Iris pigment epithelial cell (primary cell): ENCODE measurements at regions not wholly inside any gene's neighbourhood (a gene's known extent, or its start where the extent isn't known, plus 50 kb on each side); places are given as distances from the start of the nearest gene placed in this dataset.
A peak's percentile ranks its signal among the peaks of the same experiment; 100 is the strongest.
"Not testable (repeated sequence)": the region's sequence is repeated elsewhere in the genome, so short reads cannot be mapped to it uniquely, and the experiment has no call there.

Experiments
- DNase-seq: peaks from one replicate; pipeline ENCODE4 v3.0.0-alpha.2; 2011; ENCODE audit warnings: low read depth

DNA sequence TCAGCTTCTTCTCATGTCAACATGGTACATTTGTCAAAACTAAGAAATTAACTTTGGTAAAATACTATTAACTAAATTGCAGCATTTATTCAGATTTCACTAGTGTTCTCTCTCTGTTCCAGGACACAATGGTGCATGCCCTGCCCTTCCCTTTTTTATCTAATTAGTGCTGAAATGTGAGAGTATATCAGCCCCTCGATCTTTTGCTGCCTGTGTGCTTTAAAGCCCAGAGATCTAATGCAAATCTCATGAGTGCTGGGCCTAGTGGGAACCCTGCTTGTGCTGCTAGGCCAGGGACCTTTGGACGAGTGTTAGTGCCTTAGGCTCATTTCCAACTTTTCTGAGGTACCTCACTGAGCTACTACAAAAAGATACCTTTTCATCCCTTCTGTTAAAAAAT is 221.1 kb upstream of the EDNRB start:
- DNase-seq: no peak

DNA sequence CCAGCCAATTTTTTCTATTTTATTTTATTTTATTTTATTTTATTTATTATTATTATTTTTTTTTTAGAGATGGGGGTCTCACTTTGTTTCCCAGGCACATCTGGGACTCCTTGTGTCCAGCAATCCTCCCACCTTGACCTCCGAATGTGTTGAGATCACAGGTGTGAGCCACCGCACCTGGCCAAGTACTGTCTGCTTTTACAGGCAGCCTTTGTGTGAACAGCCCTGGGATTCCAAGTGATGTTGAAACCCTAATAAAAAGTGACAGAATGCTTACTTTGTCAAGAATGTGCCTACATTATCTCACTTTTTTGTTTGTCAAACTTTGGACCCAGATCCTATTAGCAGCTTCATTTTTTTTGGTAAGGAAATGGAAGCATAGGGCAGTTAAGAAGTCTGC is 220.1 kb upstream of the EDNRB start:
- DNase-seq: no peak

DNA sequence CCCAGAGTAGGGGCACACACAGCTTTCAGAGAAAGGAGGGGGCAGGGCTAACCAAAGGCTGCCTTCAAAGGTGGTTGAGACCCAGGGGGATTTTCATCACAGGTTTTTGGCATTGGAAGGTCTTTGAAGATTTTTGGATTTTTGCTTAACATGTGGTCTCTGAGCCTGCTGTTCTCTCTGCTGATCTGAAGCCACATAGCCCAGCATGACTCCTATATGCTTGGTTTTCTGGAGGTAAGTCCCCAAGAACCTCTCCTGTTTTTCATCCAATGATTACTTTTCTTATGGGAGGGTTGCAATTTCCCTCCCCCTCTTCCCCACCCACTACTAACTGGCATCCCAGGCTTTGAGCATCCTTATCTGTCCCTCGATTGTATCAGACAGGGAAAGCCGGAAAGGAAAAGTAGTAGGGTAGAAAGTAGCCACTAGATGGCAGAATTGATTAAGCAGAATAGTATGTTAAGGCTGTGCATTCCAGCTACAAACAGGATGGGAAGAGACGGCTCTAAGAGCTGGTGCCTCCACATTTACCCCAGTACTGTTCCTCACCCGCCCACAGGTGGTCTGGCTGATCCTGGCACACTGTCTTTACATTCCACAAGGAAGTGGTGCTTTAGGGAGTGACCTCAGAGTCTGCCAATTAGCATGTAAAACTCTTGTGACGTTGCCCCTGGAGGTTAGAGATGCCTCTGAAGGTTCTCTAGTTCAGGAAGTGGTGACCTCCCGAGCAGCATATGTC is 218.9 kb upstream of the EDNRB start:
- peak; percentile 62 for DNase-seq

DNA sequence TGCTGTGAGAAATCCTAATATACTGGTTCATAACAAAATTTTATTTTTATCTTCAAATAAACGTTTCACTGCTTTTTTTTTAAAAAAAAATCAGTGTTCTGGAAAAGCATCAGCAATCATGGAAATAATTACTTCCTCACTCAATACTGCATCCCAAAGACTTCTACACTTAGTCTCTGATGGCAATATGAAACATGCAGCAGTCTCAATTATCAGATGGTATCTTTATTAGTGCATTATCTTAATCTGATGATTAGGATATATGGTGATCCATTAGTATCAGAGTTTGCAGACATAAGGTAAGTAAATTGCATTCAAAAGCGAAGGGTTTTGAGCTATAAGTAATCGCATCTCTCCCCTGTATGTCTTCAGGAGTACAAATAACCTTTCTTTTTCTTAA is 218.3 kb upstream of the EDNRB start:
- DNase-seq: no peak

DNA sequence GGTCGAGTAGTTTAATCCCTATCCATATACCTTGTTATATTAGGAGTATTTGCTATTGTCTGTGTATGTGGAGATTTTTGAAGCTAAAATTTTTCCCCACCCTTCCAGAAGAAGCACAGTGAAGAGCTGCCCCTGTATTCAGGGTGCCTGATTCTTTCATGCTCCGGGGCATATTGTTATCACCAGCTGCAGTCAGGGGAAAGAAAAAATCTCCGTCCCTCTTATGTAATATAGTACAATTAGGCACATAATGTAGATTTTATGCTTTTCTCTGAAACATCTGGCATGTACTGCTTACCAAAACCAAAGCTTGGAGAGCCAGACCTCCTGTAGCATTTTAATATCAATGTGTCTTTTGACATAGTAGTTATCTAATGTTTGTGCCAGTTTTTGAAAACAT is 214.9 kb upstream of the EDNRB start:
- no peak for DNase-seq

DNA sequence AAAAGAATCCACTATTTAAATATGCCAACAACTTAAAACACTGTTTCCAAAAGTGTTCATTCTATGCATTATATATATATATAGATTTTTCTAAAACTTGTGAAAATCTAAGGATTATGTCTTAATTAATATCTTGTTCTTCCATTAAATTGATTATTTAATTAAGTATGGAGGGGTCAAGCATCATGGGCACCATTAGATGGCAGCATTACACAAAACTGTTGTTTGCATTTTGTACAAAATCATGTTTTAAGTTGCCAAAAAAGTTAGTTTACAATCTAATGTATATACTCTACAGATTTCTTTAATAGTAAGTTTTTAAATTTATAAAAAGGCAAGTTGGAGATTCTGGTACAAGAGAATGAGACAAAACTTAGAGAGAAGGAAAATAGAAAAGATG is 213.2 kb upstream of the EDNRB start:
- peak; percentile 9 for DNase-seq

DNA sequence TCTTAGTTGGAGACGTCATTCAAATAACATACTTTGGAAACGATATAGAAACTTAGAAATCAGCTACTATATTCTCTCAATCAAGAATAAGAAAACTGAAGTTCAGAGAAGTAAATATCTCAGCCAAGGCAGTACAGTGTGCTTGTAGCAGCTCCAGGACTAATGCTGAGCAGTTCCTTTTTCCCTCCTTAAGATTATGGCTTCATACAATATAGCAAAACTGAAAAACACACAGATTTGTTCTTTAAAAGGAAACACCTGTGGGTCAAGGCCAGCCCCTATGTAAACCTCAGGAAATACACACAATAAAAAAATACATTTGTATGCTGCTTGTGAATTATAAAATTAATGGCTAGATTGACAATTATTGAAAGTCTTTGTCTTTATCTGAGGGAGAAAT is 212.7 kb upstream of the EDNRB start:
- DNase-seq: no peak

DNA sequence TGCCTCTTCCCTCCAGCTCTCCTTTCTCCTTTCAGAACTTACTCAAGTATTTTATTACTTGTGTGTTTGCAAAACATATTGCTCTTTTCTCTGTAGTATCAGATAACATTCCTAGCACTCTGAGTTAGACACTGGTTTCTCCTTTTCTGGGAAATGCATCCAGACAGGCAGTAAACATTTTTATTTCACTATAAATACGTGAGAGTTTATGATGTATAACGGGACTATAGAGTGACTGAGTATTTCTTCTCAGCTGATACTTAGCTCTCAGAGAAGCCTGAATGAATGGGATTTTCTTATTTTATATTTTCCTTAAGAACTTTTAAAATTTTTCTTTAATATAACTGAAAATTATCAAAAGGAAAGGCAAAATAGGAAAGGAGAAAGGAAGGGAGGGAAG is 211.2 kb upstream of the EDNRB start:
- no peak for DNase-seq

DNA sequence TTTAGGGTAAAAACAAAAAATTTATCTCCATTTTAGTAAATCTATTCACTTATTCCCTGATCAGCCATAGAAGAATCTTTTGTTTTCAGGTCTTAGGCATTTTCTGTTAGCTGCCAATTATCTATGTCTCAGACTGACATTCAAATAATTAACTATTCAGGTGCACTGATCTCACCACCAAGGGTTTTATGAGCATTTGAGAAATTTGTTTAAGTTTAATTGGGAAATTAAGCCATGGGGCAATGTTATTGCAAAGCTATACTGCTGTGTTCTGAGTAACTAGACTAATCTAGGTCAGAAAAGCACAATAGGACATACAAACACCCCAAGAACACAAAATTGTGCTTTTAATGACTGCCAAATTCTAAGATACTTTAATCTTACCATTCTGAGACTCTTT is 210.7 kb upstream of the EDNRB start:
- DNase-seq: no peak

DNA sequence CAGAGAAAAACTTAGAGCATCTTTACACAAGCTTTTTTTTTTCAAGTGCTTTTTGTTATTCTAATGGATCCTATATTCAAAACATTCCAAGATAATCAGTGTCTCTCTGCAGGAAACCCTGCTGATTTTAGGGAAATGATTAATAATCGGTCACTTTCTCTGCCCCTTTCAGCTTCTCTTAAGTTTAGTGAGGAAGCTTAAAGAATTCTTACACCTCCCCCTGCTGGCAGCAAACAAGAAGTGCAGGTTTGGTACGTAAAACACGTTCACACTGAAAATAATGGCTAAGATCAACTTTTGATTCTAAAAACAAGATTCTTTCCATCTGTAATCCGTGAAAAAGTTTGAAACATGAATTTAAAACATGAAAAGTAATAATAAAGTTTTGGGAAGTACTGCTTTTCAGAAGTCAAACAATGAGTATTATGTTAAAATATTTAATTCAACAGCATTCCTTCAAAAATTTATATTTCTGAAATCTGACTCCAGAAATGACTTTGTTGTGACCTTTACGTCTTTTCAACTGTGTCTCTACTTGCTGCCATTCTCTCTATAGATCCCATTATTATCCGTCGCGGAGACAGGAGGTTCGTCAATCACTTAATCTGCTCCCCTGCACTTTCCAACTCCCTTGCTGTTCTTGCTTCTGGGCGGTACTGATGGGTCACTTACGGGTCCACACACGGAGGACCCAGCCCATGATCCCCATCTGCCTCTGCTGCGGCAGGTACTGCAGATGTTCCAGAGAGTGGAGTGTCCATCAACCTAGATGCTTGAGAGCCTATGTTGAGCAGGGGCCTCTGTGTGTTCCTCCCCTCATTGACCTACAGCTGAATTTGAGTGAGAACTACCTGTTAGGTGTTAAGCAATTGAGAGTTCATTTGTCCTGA is 203.1 kb upstream of the EDNRB start:
- DNase-seq: peak; percentile 64

DNA sequence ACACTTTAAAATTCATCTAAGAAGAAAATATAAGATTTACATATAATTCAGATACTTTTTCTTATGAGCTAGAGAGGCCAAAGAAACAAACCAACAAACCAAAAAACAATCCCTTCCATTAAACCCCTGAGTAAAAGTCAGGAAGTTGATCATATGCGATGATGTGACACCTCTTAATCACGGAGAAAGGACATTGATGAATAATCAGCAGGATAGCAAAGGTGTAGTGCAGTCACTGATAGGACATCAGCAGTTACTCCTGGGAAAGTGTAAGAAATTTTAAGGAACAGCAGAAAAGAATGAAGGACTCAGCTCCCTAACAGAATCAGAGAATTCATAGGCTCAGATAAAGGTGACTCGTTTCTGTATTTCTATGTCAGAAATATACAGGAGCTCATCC is 202.4 kb upstream of the EDNRB start:
- DNase-seq: no peak

DNA sequence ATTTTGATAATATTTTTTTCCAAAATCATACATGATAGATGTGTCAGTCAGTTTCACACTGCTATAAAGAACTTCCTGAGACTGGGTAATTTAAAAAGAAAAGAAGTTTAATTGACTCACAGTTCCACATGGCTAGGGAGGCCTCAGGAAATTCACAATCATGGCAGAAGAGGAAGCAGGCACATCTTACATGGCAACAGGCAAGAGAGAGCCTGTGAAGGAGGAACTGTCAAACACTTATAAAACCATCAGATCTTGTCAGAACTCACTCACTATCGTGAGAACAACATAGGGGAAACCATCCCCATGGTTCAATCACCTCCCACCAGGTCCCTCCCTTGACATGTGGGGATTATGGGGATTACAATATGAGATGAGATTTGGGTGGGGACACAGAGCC is 201.5 kb upstream of the EDNRB start:
- DNase-seq: not testable (repeated sequence)

DNA sequence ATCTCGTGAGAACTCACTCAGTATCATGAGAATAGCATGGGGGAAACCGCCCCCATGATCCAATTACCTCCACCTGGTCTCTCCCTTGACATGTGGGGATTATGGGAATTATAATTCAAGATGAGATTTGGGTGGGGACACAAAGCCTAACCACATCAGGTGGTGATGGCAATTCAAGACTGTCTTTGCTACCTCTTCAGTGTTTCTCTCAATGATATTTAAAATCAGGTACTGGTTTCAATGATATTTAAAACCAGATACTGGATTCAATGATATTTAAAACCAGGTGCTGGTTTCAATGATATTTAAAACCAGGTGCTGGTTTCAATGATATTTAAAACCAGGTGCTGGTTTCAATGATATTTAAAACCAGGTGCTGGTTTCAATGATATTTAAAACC is 198.4 kb upstream of the EDNRB start:
- not testable (repeated sequence) for DNase-seq

DNA sequence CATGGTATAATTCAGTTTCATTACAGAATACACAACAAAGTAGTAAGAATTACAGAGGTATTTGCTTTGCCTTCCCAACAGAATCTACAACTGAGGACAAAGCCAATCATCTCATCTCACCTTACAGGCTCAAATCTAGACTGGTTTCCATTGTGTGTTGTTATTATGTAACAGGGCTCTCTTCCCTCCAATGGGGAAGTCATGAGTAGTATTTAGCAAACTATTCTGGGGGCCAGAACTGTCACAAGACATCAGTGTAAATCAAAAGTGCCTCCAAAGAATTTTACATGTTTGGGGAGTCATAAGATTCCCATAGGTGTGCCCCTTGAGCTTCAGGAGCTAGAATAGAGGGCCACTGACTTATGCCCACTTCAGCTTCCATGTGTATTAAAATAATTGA is 187.0 kb upstream of the EDNRB start:
- no peak for DNase-seq

DNA sequence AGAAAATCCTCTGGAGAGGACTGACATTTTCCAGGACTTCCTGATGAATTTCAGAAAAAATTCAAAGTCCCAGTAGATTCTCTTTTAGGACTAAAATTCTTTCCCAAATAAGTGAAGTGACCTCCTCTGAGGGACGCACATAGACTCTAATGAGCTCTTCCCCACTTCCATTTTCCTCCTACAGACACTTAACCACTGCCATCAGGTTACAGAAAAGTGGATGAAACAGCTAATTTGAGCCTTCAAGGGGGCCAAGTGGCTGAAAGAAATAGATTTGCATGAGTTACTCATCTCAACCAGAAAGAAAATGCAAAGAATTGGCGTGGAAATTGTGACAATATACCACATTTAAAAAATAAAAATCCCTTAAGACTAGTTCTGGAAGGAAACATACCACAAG is 185.3 kb upstream of the EDNRB start:
- no peak for DNase-seq

DNA sequence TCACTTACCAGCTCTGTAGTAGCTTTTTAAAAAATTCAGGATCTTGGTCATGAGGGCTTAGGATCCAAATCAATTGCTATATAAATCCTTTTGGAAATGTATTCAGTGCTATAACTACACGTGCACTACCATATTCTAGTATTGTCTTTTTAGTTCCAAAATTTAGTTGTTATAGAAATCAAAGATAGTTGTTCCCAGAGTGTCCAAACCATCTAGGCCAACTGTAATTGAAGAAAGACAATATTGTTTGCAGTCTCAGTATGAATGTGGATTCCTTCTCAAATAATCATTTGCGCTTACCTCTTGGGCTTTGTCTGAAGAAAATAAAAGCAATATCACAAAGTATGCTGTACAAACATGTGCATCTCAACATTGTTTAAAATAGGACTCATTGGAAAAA is 184.1 kb upstream of the EDNRB start:
- no peak for DNase-seq

DNA sequence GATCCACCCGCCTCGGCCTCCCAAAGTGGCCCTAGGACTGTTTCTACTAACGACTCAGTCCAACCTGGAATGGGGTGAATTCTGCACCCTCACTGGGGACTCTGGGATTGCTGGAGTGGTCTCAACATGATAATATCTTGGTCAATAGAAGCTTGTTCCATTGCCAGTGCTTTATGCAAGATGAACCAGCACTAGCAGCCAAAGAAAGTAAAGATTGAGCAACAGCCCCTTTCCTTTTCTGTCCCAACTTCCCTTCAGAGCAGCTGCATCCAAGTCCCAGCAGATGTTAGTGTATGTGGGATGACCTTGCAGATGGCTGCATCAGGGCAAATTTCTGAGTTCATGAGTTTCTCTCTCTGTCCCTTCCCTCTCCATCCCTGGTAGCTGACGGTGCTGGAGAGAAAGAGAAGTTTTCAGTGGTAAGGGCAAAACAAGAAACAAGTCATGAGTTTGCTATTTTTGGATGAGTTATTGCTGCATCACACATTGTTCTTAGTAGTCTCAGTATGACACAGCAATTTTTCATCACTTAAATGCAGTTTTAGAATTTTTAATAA is 183.6 kb upstream of the EDNRB start:
- DNase-seq: peak; percentile 40

DNA sequence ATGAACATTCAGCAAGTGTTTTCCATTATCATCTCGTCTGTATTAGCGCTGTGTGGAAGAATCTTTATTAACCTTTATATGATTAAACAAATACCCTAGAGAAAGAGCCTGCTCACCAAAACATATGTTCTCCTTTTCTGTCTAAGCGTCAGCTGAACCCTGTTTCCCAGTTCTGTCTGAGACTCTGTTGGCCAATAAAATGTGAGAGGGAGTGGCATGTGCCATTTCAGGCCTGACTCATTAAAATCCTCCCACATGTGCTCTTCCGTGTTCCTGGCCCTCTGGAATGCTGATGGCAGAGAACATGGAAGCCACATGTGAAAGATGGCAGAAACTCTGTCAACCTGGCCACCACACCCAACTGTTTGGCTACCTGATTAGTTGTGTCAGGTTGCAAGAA is 181.9 kb upstream of the EDNRB start:
- DNase-seq: no peak

DNA sequence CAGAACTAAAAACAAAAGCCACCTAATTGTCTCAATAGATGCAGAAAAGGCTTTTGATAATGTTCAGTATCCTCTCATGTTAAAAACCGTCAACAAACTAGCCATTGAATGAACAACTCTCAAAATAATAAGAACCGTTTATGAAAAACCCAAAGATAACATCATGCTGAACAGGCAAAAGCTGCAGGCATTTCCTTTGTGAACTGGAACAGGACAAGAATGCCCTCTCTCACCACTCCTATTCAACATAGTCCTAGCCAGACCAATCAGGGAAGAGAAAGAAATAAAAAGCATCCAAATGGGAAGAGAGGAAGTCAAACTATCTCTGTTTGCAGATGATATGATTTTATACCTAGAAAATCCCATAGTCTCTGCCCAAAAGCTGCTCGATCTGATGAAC is 179.6 kb upstream of the EDNRB start:
- no peak for DNase-seq

DNA sequence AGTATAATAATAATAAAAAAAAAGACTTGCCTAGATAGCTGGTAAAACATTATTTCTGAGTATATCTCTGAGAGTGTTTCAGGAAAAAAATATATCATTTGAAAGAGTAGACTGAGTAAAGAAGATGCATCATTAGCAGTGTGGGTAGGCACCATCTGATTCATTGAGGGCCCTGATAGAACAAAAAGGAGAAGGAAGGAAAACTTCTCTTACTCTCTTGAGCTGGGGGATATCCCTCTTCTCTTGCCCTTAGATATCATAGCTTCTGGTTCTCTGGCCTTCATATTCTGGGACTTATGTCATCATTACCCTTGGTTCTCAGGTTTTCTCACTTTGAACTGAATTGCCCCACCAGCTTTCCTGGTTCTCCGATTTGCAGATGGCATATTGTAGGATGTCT is 177.6 kb upstream of the EDNRB start:
- no peak for DNase-seq

DNA sequence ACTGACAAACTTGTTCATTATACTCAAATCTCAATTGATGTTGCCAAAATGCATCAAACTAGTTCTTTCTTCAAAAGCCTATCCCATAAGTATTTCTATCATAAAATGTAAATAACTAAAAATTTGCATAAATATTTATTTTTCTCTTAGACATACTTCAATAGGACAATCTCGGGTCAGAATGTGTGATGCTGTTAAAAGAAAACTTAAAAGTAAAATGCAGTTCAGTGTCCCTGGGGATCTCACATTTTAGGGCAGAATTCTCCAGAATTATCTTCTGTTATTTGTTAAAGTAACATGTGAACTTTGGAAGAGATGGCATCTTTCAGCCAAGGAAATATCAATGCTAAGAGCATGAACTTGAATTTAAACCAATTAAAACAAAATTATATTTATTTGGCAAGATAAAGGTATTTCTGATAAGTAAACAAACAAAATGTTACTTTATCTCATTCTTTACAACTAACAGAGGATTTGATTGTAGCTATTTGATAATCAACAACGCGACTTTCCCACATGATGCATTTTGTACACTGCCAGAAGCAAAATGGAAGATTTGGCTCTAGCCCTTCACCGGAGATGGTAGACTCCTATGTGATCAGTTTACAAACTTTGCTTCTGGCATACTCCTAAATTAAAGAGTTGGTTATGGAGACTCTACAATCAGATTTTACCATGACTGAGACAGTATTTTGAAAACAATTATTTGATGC is 169.5 kb upstream of the EDNRB start:
- no peak for DNase-seq

DNA sequence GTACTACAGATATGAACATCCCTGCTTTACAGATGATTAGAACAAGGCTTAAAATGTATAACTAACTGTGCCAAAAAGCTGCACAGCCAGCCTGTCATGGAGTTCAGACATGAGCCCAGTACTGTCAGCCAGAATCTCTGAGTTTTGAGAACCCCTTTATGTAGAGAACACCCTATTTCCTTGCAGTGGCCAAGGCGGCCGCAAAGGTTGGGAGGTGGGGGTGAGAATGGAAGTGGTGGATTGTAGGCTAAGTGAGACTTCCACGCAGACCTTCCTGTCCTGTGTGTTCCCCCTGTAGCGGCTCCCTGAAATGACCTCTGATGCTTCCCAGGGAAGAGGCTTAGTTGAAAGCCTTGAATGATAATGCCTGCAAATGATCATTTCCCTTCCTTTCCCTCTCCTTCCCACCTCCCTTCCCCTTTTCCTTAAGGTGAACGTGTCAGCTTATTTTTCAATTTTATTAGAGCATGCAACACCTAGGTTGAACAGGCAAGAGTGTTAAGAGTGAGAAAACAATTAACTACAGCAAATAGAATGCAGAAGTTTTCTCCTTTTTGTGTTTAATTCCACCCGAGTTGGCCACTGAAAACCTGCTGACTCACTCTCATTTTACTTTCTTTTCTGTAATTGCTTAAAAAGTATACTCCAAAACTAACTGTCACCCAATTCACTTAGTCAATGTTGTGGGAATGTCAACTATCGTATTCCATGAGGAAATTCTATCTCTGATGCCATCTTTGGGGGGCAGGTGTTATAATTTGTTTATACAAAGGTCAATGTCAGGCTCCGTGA is 167.0 kb upstream of the EDNRB start:
- DNase-seq: no peak
